ENCODE measurements at regions not wholly inside any gene's neighbourhood (a gene's known extent, or its start where the extent isn't known, plus 50 kb on each side); places are given as distances from the start of the nearest gene placed in this dataset.

DNA sequence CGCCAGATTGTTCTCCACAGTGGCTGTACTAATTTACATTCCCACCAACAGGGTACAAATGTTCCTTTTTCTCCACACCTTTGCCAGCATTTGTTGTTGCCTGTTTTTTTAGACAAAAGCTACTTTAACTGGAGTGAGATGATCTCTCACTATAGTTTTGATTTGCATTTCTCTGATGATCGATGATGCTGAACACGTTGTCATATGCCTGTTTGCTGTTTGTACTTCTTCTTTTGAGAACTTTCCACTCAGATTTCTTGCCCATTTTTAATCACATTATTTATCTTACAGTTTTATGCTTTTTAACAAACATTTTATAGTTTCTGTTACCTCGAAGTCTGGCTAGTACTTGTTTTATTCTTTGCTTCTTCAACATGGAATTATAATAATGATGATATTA is 643.7 kb upstream of the ALCAM start:
- Histone ChIP-seq H3K4me3 (no peak overlapping the region), H3K9me3 (no peaks in the 10 kb centered on the region), H3K27me3 (no peaks in the 10 kb centered on the region), H3K27ac (no peak overlapping the region), H3K36me3 (no peaks in the 10 kb centered on the region), H3K4me1 (no peaks in the 10 kb centered on the region)
- no peak for DNase-seq
- no peak for ATAC-seq
- intact Hi-C loops (cut with DNase I) = no loop called here
- no peak for TF ChIP-seq CTCF (IDR thresholded peaks at IDR 0.05)

- no peak for TF ChIP-seq CTCF (IDR thresholded peaks at IDR 0.05)
- Histone ChIP-seq H3K4me1 (no peaks in the 10 kb centered on the region), H3K27ac (no peak overlapping the region), H3K4me3 (no peak overlapping the region), H3K9me3 (no peaks in the 10 kb centered on the region), H3K27me3 (no peaks in the 10 kb centered on the region), H3K36me3 (no peaks in the 10 kb centered on the region)
- ATAC-seq (no peak), DNase-seq (no peak)
- intact Hi-C loops (cut with DNase I) = no loop called here
Observed at GRCh38 chr3:104731074-104731473, 635.6 kb upstream of the ALCAM start.

- DNase-seq (no peak), ATAC-seq (no peak)
- Histone ChIP-seq H3K9me3 (no peaks in the 10 kb centered on the region), H3K4me1 (no peaks in the 10 kb centered on the region), H3K4me3 (no peak overlapping the region), H3K27me3 (no peaks in the 10 kb centered on the region), H3K27ac (no peak overlapping the region), H3K36me3 (no peaks in the 10 kb centered on the region)
- intact Hi-C loops (cut with DNase I) = no loop called here
- TF ChIP-seq CTCF (IDR thresholded peaks at IDR 0.05) = no peak
Observed at GRCh38 chr3:104734627-104735026, 632.1 kb upstream of the ALCAM start.

GRCh38 chr3:104735691-104736090 is 631.0 kb upstream of the ALCAM start:
- H3K4me1 ChIP-seq = no peaks in the 10 kb centered on the region
- intact Hi-C loops (cut with DNase I) = no loop called here
- no peak overlapping the region for H3K4me3 ChIP-seq
- H3K9me3 ChIP-seq = no peaks in the 10 kb centered on the region
- H3K27ac ChIP-seq = no peak overlapping the region
- no peak for TF ChIP-seq CTCF (IDR thresholded peaks at IDR 0.05)
- no peaks in the 10 kb centered on the region for H3K36me3 ChIP-seq
- no peak for DNase-seq
- no peaks in the 10 kb centered on the region for H3K27me3 ChIP-seq
- ATAC-seq = no peak

- intact Hi-C loops (cut with DNase I) = no loop called here
- no peak overlapping the region for H3K4me3 ChIP-seq
- no peaks in the 10 kb centered on the region for H3K9me3 ChIP-seq
- TF ChIP-seq CTCF (IDR thresholded peaks at IDR 0.05) = no peak
- no peak overlapping the region for H3K27ac ChIP-seq
- H3K36me3 ChIP-seq = no peaks in the 10 kb centered on the region
- H3K4me1 ChIP-seq = no peaks in the 10 kb centered on the region
- ATAC-seq (no peak), DNase-seq (no peak)
- no peaks in the 10 kb centered on the region for H3K27me3 ChIP-seq
Observed at GRCh38 chr3:104738271-104738670, 628.4 kb upstream of the ALCAM start.

All from left lung (tissue), 4 donors.